HG03045 (cell line): ENCODE measurements at regions not wholly inside any gene's neighbourhood (a gene's known extent, or its start where the extent isn't known, plus 50 kb on each side); places are given as distances from the start of the nearest gene placed in this dataset.
"Not testable (repeated sequence)": the region's sequence is repeated elsewhere in the genome, so short reads cannot be mapped to it uniquely, and the experiment has no call there.

Experiments used
- ATAC-seq: cut with Tn5 transposase; IDR thresholded peaks from one replicate; pipeline ENCODE4 v1.9.1; 2021; ENCODE audit warnings: mild to moderate bottlenecking, moderate library complexity; ENCODE audit not compliant: unreplicated experiment

GRCh38 chr19:29015569-29015968, 197.4 kb downstream of the UQCRFS1 start:
- no peak for ATAC-seq

DNA sequence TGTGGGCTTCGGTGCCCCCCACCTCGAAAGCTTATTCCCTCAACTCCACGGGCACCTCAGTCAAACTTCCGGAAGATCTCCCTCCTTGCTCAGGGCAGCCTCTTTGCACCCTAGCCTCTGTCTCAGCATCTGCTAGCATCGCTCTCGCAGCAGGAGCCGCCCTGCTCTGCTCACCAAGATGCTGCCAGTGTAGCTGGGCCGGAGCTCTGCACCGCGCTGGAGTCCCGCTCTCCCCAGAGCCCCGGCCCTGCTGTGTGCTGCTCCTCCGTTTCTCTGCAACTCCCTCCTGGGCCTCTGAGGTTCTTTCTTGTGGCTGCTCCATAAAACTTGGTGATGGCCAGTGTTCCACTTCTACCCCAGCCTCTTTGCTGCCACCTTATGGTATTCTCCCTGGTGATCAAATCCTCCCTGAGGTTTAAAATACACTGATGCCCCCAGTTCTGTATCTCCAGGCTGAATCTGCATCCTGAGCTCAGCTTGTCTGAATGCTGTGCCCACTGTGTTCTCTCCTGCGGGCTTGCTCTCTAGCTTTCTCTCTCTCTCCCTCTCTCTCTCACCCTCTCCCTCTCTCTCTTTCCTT, 198.0 kb downstream of the UQCRFS1 start:
- ATAC-seq = no peak

GRCh38 chr19:29013988-29014387, 199.0 kb downstream of the UQCRFS1 start:
- ATAC-seq = no peak

GRCh38 chr19:29013325-29013724, 199.6 kb downstream of the UQCRFS1 start:
- no peak for ATAC-seq

GRCh38 chr19:29012457-29012856, 200.5 kb downstream of the UQCRFS1 start:
- ATAC-seq = no peak

DNA sequence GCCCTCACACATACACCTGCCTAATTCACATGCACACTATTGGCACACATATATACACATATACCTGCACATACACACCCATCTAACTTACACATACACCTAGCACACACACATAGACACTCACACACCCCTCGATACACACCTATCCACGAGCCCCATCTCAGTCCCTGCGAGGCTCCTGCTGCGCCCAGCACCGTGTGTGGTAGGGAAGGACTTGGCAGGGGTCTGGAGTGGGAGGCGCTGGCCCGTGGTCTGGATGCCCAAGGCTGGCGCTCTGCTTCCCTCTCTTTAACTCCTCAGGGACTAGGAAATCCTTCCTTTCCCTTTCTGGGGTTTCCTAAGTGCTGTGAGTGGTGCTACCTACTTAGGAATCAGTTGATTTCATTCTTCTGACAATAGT, 202.7 kb downstream of the UQCRFS1 start:
- no peak for ATAC-seq

GRCh38 chr19:29006057-29006735, 206.8 kb downstream of the UQCRFS1 start:
- no peak for ATAC-seq

DNA sequence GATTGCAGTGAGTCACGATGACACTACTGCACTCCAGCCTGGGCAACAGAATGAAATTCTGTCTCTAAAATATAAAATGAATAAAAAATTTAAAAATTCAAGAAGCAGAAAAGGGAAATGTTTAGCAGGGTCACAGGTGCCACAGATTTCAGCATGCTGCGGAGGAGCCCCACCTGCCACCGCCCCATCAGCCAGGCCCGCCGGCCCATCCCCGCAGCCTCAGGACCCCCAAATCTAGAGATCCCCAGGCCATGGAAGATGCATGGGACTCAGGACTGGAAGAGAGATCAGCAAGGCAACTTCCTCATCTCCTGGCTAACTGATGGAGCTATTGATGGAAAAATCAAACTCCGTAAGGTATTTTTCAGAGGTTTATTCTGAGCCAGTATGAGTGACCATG, 208.2 kb downstream of the UQCRFS1 start:
- no peak for ATAC-seq

DNA sequence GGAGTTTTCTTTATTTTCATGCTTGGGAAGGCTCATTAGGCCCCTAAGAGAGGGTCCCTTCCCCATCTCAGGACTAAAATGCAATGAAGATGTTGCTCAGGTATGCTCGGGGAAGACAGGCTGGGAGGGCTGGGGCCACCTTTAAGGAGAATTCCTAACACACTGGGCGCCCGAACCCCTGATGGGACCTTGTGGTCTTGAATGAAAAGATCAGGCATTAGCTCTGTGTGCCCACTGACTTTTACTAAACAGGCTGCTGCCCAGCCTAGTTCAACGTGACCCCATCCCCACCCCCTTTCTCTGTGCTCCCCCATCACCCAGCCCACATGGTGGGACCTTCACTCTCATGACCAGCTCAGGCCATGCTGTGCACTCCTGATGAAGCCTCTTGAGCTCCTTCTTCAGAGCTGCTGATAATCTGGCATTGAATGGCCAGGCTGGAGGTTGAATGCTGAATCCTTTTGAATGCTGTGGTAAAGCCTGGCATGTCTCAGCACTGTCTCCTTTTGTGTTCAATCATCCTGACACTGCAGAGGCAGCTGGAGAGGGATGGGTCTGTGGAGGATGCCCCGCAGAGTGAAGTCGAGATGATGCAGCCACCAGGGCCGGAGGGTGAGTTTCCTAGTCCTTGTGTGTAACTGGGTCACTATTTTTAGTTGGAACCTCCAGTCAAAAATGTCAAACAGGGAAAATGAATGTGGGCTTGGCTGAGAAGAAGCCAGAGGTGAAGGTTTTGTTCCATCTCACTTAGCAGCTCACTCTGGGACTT, 209.1 kb downstream of the UQCRFS1 start:
- no peak for ATAC-seq

DNA sequence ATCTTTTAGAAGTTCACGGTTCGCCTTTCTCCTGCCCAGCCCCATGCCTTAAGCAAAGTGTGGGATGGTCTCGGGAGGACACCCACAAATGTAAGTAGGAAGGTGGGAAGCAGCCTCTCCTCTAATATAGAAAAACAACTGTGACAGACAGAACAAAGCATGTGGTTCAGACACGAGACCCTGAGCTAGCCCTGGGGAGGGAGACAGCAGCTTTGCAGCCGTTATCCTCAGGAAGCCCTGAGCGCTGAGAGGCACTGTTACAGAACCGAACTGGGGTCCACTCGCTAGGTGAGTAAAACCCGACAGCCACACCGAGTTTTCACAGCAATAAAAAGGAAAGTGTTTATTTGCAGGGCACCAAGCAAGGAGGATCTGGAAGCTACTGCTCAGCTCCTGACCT, 210.6 kb downstream of the UQCRFS1 start:
- ATAC-seq = no peak

GRCh38 chr19:29001597-29002245, 211.2 kb downstream of the UQCRFS1 start:
- no peak for ATAC-seq

- no peak for ATAC-seq
These were observed 211.8 kb downstream of the UQCRFS1 start for GRCh38 chr19:29001141-29001581.

DNA sequence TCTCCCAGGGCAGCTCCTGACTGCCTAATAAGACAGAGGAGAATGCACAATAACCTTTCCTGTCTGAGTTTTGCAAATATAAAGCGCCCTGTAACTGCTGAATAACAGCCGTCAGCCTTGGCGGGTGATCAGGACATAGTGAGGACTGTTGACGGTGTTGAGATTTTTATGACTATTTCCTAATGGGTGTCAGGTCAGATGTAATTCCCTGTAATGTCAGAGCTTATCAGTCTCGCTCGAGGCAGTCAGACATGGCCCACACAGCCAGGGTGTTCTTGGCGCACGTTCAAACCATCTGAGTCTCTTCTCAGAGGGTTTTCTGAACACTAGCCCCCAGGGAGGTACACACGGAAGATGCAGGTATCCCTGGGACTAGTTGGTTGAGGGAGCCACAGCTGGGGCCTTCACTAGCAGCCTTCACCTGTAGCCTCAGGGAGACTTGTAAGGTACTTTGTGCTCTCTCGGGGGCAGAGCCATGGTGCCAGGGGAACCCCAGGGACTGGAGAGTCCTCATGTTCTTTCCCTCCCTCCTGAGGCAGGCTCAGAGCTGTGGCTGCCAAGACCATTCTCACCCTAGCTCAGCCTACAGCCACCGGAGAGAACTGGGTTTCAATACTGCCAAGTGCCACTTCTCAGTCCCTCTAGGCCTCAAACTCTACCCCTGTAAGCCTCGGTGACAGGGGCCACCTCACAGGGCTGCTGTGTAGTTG, 213.1 kb downstream of the UQCRFS1 start:
- no peak for ATAC-seq

DNA sequence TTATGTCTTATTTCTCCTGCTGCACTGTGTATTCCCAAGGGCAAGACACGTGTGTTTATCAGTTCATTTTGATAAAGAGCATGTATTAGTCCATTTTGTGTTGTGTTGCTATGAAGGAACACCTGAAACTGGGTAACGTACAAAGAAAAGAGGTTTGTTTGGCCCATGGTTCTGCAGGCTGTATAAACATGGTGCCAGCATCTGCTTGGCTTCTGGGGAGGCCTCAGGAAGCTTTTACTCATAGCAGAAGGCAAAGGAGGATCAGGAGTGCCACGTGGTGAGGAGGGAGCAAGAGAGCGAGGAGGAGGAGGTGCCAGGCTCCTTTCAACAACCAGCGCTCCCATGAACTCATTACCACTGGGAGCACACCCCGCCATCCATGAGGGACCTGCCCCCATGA, 214.0 kb downstream of the UQCRFS1 start:
- no peak for ATAC-seq

GRCh38 chr19:28997866-28998265, 215.1 kb downstream of the UQCRFS1 start:
- ATAC-seq = not testable (repeated sequence)

GRCh38 chr19:28990522-28990921, 222.4 kb downstream of the UQCRFS1 start:
- no peak for ATAC-seq

DNA sequence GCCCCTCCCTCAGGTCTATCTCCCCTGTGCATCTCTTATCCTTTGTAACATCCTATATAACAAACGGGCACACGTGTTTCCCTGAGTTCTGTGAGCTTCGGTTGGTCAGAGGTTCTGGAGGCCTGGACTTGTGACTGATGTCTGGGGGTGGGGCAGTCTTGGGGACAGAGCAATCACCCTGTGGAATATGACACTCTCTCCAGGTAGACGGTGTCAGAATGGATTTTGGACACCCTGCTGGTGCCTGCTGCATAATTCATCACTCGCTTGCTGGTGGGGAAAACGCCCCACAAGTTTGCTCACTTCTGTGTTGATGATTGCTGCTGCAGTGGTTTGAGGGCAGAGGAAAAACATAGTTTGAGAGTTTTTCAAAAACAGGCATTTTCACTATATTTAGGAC, 223.2 kb downstream of the UQCRFS1 start:
- ATAC-seq = no peak

DNA sequence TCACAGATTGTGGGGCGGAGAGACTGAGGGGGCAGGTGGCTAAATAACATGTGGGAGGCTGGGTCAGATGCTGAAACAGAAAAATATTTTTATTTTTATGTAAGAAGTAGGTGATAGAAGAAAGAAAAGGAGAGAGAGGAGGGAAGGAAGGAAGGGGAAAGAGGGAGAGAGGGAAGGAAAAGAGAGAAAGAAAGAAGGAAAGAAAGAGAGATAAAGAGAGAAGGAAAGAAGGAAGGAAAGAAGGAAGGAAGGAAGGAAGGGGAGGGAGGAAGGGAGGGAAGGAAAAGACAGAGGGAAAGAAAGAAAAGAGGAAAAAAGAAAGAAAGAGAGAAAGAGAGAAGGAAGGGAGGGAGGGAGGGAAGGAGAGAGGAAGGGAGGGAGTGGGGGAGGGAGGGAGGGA, 224.9 kb downstream of the UQCRFS1 start:
- no peak for ATAC-seq

DNA sequence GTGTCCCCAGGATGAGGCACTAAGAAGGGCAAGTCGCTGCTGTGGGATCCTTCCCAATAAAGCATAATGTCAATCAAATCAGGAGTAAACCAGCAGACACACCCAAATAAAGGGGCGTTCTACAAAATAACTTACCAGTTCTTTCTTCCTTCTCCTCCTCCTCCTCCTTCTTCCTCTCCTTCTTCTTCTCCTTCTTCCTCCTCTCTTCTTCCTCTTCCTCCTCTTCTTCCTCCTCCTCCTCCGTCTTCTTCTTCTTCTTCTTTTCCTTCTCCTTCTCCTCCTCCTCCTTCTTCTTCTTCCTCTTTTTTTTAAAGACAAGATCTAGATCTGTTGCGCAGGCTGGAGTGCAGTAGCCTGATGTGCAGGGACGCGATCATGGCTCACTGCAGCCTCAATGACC, 225.8 kb downstream of the UQCRFS1 start:
- ATAC-seq = no peak

- no peak for ATAC-seq
These were observed 227.8 kb downstream of the UQCRFS1 start for GRCh38 chr19:28985201-28985600.

- ATAC-seq = no peak
These were observed 228.6 kb downstream of the UQCRFS1 start for GRCh38 chr19:28984315-28984714.
